GM21390 (cell line): ENCODE measurements at regions not wholly inside any gene's neighbourhood (a gene's known extent, or its start where the extent isn't known, plus 50 kb on each side); places are given as distances from the start of the nearest gene placed in this dataset.
"Not testable (repeated sequence)": the region's sequence is repeated elsewhere in the genome, so short reads cannot be mapped to it uniquely, and the experiment has no call there.

Experiments
- ATAC-seq: cut with Tn5 transposase; IDR thresholded peaks from one replicate; pipeline ENCODE4 v1.9.1; 2021; ENCODE audit not compliant: unreplicated experiment

- no peak for ATAC-seq
Observed at GRCh38 chr7:66535414-66536329, 93.0 kb upstream of the KCTD7 start.

- no peak for ATAC-seq
Observed at GRCh38 chr7:66537380-66537779, 91.3 kb upstream of the KCTD7 start.

GRCh38 chr7:66537876-66538275 lies 90.8 kb upstream of the KCTD7 start:
- ATAC-seq: no peak

GRCh38 chr7:66539264-66539623 lies 89.4 kb upstream of the KCTD7 start:
- no peak for ATAC-seq

- ATAC-seq: no peak
Observed at GRCh38 chr7:66539902-66540375, 88.7 kb upstream of the KCTD7 start.

- ATAC-seq: no peak
Observed at GRCh38 chr7:66542049-66542448, 86.6 kb upstream of the KCTD7 start.

GRCh38 chr7:66542528-66543269 lies 86.0 kb upstream of the KCTD7 start:
- no peak for ATAC-seq

GRCh38 chr7:66549466-66549865 lies 79.2 kb upstream of the KCTD7 start:
- ATAC-seq: no peak

- no peak for ATAC-seq
Observed at GRCh38 chr7:66553001-66553400, 75.7 kb upstream of the KCTD7 start.

- ATAC-seq: not testable (repeated sequence)
Observed at GRCh38 chr7:66553675-66554074, 75.0 kb upstream of the KCTD7 start.

GRCh38 chr7:66554291-66554690 lies 74.4 kb upstream of the KCTD7 start:
- not testable (repeated sequence) for ATAC-seq

- not testable (repeated sequence) for ATAC-seq
Observed at GRCh38 chr7:66554842-66555430, 73.7 kb upstream of the KCTD7 start.

GRCh38 chr7:66556177-66556548 lies 72.5 kb upstream of the KCTD7 start:
- no peak for ATAC-seq

GRCh38 chr7:66556549-66557213 lies 72.0 kb upstream of the KCTD7 start:
- no peak for ATAC-seq

GRCh38 chr7:66557214-66558200 lies 71.2 kb upstream of the KCTD7 start:
- no peak for ATAC-seq

- no peak for ATAC-seq
Observed at GRCh38 chr7:66558201-66558641, 70.5 kb upstream of the KCTD7 start.

GRCh38 chr7:66558660-66559465 lies 69.8 kb upstream of the KCTD7 start:
- ATAC-seq: no peak

GRCh38 chr7:66564045-66564444 lies 64.6 kb upstream of the KCTD7 start:
- no peak for ATAC-seq

- ATAC-seq: not testable (repeated sequence)
Observed at GRCh38 chr7:66570179-66570578, 58.5 kb upstream of the KCTD7 start.
